Neural progenitor cell (in vitro differentiated cells): ENCODE measurements at regions not wholly inside any gene's neighbourhood (a gene's known extent, or its start where the extent isn't known, plus 50 kb on each side); places are given as distances from the start of the nearest gene placed in this dataset.

Experiments
- EZH2 ChIP-seq: fragments of 200-600 bp; sonication (generic); IDR thresholded peaks from 2 replicates; pipeline ENCODE4 v1.6.1; 2017; ENCODE audit warnings: antibody characterized with exemption, mild to moderate bottlenecking, moderate library complexity
- EZH2phosphoT487 ChIP-seq: fragments of 200-600 bp; sonication (generic); IDR thresholded peaks from 2 replicates; pipeline ENCODE4 v1.6.1; 2017; ENCODE audit warnings: antibody characterized with exemption
- TF ChIP-seq, protein P1 (sequence below): fragments of 200-600 bp; sonication (generic); IDR thresholded peaks from 2 replicates; pipeline ENCODE4 v1.5.1; 2017; ENCODE audit warnings: antibody characterized with exemption, mild to moderate bottlenecking

DNA sequence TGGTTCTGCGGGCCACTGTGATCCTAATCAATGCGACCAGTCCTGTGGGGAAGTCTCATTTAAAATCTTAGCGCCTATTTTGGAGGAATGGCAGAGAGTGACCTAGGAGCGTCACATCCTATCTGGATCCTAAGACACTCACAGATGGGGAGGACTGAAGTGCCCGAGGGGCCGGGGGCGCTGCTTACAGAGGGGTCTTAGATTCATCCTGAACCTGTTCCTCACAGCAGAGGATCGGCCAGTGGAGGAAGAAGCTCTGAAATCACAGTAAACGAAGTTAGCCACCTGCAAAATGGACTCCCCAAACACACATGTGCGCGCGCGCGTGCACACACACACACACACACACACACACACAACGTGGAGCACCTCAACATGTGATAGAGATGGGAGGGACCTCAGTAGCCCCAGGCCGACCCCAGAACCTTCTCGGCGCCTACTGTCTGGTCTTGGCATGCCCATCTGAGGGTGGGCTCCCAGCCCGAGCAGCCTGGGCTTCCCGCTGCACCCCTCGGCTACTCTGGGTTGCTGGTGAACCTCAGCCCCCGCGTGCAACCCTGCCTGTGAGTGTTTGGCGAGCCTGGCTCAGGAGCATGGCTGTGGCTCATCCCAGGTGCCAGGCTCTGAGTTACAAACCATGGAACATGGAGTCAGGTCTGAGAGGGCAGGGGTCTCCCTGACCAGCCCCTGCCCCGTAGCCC is 613.3 kb downstream of the TBC1D22A start:
- TF ChIP-seq, protein P1, sequence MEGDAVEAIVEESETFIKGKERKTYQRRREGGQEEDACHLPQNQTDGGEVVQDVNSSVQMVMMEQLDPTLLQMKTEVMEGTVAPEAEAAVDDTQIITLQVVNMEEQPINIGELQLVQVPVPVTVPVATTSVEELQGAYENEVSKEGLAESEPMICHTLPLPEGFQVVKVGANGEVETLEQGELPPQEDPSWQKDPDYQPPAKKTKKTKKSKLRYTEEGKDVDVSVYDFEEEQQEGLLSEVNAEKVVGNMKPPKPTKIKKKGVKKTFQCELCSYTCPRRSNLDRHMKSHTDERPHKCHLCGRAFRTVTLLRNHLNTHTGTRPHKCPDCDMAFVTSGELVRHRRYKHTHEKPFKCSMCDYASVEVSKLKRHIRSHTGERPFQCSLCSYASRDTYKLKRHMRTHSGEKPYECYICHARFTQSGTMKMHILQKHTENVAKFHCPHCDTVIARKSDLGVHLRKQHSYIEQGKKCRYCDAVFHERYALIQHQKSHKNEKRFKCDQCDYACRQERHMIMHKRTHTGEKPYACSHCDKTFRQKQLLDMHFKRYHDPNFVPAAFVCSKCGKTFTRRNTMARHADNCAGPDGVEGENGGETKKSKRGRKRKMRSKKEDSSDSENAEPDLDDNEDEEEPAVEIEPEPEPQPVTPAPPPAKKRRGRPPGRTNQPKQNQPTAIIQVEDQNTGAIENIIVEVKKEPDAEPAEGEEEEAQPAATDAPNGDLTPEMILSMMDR: no peak
- no peak for TF ChIP-seq EZH2
- no peak for TF ChIP-seq EZH2phosphoT487
